ENCODE measurements at regions not wholly inside any gene's neighbourhood (a gene's known extent, or its start where the extent isn't known, plus 50 kb on each side); places are given as distances from the start of the nearest gene placed in this dataset.

DNA sequence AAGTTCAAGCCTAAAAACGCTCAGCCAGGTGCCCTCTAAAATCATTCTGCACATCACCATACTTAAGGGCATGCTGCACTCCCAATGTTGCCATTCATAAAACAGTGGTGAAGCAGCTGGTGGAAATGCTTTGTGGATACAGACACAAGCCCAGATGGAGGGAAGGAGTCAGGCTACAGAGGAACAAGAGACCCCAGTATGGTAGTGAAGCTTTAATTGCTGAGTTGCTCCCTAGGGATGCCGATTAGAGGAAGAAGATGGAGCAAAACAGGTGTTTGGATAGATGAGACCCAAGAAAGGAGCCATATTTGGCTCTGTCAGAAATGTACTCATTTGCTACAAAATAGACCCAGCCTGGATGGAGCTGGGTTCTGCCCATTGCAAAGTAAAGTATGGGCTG, 230.5 kb downstream of the NSG2 start:
- TF ChIP-seq, protein P1, sequence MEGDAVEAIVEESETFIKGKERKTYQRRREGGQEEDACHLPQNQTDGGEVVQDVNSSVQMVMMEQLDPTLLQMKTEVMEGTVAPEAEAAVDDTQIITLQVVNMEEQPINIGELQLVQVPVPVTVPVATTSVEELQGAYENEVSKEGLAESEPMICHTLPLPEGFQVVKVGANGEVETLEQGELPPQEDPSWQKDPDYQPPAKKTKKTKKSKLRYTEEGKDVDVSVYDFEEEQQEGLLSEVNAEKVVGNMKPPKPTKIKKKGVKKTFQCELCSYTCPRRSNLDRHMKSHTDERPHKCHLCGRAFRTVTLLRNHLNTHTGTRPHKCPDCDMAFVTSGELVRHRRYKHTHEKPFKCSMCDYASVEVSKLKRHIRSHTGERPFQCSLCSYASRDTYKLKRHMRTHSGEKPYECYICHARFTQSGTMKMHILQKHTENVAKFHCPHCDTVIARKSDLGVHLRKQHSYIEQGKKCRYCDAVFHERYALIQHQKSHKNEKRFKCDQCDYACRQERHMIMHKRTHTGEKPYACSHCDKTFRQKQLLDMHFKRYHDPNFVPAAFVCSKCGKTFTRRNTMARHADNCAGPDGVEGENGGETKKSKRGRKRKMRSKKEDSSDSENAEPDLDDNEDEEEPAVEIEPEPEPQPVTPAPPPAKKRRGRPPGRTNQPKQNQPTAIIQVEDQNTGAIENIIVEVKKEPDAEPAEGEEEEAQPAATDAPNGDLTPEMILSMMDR (IDR thresholded peaks at IDR 0.05) = no peak
- TF ChIP-seq POLR2A (IDR thresholded peaks at IDR 0.05) = no peak

All from body of pancreas (tissue), 4 donors.